Hippocampal formation (tissue), 2 donors: ENCODE measurements at regions not wholly inside any gene's neighbourhood (a gene's known extent, or its start where the extent isn't known, plus 50 kb on each side); places are given as distances from the start of the nearest gene placed in this dataset.
"Not testable (repeated sequence)": the region's sequence is repeated elsewhere in the genome, so short reads cannot be mapped to it uniquely, and the experiment has no call there.

Source experiments
- DNase-seq, 2 donors: peaks; one replicate each; lab custom pipeline; 2025; lab: John Stamatoyannopoulos, UW

DNA sequence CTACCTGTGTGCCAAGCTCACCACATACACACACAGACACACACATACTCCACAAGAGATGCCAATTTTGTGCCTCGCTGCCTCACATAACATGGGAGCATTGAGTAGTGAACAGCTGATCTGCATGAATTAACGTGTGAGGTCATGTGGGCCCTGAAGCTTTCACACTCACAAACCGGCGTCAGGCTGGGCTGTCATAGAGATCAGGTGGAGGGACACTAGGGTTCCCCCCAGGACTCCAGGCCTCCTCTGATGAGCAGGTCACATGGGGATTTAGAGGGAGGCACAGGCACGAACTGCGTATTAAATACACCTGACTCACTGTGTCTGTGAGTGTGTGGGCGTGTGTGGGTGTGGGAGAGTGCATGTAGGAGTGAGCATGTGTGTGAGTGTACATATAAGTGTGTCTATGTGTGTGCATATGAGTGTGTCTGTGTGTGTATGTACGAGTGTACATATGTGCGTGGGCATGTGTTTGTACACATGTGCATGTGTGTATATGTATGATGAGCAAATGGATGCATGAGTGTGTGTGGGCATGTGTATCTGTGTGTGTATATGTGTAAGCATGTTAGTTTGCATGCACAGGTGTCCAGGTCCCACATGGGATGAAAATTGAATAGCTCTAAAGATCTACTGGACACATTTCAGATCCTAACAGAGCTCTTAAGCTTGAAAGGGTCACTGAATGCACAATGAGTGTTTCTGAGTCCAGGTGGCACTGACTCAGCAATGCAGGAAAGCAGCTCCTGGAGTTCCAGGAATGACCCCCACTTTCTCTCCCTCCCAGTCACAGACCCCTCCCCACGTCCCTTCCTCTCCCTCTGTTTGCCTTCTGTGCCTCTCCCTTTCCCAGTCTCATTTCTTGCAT is 336.6 kb downstream of the PREX1 start:
- no peak for DNase-seq

DNA sequence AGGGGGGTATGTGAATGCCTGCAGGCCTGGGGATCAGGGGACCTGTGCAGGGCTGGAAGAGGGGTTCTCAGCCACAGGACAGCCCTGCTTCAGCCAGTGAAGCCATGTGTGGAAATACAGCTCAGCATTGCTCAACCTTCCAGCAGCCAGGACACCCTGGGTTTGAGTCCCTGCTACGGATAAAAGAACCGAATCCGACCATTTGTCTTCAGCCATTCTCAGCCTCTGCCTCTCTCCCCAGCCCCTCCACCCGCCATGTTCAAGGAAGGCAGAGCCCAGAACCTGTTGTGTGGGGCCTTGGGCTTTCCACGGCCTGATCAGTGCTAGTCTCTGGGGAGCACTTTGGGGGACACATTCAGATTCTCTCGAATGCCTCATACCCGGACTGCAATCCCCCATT is 337.5 kb downstream of the PREX1 start:
- DNase-seq: not testable (repeated sequence)

DNA sequence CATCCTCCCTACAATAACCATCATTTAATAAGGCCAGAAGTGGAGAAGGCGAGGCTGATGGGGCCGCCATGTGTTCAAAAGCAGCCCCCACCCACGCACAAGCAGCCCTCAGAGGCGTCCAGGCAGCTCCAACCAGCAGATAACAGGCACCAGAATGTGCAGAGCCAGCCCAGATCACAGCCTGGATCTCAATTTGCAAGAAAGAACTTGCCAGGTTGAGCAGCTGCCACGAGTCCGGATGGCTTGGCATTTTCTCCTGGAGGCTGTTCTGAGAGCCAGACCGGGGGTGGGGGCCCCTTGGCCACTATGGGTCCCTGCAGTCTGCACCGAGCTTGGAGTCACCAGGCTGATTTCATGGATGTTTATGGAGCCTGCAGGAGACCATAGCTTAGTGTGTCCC is 338.1 kb downstream of the PREX1 start:
- DNase-seq: peak; percentile 4 to 13

DNA sequence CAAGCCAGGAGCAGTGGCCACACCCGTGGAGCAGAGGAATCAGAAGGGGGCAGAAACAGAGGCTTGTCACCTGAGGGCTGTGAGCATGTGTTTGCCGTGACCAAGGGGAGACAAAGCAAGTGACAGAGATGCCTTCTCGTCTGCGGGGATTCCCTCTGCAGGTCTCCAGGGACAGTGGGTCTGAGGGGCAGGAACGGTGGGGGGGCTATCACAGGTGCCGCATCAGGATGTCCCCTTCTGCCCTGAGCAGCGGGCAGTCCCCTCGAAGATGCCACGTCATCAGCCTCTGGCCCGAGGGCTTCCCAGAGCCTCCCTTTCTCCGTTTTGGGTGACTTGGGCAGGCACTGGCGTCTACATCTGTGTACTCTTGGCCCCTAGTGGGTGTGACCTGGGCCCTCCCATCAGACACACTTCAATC is 338.7 kb downstream of the PREX1 start:
- DNase-seq: no peak

DNA sequence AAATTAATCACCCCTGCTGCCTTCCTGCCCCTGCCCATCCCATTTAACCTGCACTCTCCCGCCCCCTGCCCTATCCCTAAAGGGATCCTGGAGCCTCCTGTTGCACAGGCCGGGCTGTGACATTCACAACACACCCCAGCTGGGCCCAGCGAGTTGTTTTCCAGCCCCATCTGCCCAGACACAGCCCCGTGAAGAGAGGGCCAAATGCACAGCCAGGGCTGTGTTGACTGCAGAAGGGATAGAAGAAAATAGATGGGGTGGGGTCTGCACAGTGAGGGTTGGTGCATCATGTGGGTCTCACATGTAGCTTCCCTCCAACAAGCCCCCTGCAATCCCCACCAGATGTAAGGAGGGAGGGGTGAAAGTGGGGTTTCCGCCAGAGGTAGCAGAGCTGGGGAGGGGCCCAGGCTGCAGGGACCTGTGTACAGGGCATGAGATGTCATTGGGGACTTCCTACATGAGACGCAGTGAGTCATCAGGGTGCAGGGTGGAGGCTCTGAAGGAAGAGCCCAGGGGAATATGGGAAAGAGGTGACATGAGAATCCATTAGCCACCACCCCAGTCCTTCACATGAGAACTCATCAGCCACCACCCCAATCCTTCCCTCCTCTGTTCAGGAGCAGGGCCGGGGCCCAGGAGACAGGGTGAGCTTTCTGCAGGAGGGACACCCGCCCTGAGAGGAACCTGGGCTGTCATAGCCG is 339.3 kb downstream of the PREX1 start:
- DNase-seq: not testable (repeated sequence)

DNA sequence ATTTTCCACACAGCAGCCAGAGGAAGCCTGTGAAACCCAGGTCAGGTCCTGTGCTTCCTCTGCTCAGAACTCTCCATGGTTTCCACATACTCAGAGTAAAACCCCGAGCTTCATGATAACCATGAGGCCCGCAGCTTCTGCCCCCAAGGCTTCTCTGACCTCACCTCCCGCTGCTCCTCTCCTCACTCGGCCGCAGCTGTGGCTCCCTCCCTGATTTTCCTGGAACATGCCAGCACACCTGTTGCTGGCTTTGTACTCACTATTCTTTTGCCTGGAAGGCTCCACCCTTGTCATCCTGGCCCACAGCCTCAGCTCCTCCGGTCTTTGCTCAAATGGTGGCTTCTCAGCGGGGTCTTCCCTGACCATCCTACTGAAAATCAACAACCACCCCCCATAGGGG is 341.7 kb downstream of the PREX1 start:
- no peak for DNase-seq

DNA sequence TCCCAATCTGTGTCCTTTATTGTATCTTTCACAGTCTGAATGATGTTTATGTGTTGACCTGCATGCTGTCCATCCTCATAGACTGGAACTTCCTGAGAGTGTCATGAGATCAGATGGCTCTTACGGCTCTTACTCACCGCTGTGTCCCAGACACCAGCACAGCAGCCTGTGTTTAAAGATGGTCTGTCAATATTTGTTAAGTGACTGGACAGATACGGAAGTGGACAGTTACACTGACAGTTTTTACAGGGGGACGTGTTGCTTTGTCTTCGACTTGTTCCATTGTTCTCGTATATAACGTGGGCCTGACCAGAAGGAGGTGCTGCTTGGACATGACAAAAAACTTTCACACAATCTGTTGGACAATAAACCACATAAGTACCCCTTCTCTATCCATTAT is 342.6 kb downstream of the PREX1 start:
- not testable (repeated sequence) for DNase-seq

DNA sequence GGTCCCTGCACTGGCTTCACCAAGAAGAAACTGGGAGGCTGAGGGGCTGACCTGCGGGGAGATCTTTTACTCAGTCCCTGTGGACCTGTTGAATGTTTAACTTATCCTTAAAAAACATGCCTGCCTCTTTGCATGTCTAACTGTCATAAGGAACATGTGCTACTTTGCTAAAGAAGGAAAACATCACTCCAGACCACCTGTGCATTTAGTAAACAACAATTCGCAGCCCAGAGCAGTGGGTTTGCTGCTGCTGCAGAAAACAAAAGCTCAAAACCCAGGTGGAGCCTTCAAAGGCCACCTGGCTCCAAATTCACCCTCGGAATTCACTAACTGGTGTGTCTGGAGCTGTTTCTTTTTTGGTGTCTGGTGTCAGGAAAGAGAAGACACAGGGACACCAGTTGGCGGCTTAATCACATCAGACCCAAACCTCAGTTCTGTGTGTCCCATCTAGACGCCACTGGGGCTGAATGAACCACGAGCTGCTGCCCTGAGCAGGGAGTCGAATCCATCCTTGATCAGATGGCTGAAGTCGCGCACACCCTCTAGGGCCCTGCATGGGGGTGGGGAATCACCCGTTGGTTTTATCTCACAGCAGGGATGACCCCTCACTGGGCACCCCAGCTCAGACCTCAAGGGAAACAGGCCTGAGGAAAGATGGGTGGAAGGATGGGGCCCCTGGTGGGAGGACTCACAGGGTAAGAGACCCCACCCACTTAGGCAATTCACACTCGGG is 344.3 kb downstream of the PREX1 start:
- no peak for DNase-seq

DNA sequence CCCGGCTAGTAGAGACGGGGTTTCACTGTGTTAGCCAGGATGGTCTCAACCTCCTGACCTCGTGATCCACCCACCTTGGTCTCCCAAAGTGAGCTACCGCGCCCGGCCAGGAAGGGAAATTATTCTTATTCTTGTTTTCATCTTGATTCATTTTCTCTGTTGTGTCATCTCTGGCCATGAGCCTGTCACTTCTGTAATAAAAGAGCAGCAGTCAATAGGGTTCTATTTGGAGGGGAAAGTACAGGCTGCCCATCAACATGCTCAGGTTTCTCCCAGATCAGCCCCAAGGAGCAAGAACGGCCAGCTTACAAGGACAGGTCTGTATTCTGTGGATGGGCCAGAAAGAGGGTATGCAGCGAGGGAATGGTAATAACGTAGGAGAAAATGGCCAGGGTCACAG is 345.0 kb downstream of the PREX1 start:
- DNase-seq: no peak

DNA sequence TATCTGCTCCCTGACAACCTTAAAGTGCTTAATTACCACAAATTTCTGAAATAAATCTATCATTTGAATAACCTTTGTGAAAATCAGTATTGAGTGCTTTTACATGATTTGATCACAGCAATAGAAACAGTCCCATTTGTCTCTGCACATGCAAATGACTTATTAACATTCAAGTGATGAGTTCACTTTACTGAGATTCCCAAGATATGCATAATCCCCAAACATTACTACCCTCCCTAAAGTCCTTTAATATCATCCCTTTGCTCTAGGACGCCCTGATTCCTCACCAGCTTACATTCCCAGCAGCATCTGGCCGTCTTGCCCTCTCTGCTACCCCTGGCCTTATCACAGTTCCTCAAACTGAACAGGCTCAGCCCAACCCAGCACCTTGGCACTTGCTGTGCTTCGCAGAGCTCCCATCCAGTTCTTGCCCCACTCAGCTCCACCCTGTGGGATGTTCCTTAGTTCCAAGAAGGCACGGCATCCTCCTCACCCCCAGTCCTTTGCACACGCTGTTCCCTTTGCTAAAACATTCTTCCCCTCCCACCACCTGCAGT is 347.5 kb downstream of the PREX1 start:
- DNase-seq: no peak

DNA sequence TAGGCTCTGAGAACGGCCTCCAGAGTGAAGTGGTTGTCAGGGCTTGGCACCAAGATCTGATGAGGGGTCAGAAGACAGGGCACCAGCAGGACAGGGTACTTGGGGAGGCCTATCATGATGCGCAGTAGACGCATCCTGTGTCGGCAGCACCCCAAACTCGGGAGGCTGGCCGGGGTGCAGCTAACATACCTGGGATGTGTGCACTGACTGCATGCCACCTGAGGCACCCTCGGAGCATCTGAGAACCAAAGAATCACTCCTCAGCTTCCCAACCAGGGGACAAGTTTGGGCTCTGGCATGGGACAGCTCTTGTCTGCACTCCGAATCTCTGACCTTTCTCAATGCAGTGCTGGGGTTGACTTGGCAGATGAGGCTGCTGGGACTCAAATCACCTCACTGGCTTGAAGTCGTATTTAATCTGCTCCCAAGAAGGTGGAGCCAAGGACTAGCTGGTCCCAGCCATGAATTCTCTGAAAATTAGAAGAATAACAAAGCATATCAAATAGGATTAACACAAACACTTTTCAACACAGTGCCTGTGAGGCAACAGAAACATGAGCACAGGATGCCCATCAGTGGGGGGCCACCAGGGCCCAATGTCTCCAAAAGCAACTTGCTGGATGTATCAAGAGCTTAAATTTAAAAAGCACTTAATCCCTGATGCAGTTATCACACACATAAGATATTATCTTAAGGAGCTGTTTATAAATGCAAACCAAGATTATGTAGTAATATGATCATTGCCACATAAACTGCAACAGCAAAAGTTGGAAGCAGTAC is 348.8 kb downstream of the PREX1 start:
- DNase-seq: no peak

DNA sequence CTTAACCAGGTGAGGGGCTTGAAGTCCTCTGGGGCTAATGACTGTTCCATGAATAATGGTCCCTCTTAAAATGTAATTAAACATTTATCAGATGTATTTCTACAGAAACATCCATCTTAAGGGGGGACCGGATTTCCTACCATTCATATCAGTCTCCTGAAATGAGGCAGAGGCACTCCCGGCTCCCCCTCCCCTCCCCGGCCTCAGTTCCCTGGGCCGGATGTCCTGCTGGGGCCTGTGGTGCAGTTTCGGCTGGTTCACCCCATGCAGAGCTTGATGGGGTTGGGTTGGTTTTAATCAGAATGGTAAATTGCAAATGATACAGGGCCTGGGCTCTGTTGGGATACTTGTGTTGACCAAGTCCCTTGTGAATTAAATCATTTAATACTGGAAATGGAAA is 349.4 kb downstream of the PREX1 start:
- DNase-seq: no peak

DNA sequence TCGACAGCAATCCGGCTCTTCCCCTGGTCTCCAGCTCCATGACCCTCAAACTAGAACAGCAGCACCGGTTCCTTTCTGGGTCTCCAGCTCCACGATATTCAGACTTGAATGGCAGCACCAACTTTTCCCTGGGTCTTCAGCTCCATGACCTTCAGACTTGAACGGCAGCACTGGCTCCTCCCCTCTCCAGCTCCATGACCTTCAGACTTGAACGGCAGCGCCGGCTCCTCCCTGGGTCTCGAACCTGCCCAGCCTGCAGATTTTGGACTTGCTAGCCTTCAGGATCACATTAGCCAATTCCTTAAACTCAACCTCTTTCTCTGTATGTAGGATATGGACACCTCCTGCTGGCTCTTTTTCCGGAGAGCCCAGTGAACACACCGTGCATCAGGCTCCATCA is 350.9 kb downstream of the PREX1 start:
- no peak for DNase-seq

DNA sequence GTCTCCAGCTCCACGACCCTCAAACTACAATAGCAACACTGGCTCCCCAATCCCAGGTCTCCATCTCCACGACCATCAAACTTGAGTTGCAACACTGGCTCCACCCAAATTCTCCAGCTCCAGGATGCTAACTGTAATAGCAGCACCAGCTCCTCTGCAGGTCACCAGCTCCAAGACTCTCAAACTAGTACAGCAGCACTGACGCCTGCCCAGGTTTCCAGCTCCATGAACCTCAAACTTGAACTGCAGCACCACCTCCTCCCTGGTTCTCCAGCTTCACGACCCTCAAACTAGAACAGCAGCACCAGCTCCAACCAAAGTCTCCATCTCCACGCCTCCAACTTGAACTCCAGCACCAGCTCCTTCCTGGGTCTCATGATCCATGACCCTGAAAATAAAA is 353.8 kb downstream of the PREX1 start:
- no peak for DNase-seq

DNA sequence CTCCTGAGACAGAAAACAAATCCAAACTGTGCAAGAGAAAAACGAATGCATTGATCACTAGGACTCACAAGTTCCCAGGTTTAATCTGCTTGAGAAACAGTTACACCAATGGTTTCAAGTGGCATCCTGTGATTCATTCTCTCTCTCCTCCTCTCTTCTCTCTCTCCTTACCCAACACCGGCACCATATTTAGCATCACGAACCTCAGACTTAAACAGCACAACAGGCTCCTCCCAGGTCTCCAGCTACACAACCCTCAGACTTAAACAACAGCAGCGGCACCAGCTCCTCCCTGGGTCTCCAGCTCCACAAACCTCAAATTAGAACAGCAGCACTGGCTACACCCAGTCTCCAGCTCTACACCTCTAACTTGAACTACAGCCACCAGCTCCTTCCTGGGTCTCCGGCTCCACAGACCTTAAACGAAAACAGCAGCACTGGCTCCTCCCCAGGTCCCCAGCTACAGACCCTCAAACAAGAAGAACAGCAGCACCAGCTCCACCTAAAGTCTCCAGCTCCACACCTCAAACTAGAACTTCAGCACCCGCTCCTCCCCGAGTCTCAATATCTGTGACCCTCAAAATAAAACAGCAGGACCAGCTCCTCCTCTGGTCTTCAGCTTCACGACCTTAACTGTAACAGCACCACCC is 355.9 kb downstream of the PREX1 start:
- no peak for DNase-seq

DNA sequence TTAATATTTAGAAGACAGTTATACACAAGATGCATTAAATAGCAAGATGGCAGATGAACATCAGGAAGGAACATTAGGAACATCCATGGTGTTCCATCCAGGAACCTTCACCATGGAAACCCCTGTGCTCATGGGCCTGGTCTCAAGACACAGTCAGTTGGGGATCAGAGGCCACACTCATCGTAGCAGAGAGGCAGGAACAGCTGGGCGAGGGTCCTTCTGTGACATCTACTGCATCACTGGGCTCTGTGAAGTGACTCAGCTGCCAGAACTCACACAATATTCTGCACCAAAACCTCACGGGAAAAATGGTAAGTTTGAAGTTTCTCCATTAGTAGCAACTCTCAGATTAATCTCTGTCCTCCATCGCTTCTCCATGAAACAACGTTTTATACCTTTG is 356.6 kb downstream of the PREX1 start:
- DNase-seq: no peak

DNA sequence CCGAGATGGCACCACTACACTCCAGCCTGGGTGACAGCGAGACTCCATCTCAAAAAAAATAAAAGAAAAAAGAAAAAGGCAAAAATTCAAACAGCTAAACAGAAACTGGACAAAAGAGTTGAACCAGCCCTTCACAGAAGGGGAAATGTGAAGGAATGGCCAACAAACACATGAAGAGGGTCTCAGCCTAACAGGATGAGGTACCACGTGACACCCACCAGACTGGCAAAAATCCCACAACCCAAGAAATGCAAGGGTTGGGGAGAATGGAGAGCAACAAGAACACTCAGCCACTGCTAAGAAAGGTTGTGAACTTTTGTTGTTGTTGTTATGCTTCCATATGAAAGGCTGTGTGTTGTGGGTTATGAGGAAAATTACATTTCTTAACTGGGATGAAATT is 357.7 kb downstream of the PREX1 start:
- no peak for DNase-seq

DNA sequence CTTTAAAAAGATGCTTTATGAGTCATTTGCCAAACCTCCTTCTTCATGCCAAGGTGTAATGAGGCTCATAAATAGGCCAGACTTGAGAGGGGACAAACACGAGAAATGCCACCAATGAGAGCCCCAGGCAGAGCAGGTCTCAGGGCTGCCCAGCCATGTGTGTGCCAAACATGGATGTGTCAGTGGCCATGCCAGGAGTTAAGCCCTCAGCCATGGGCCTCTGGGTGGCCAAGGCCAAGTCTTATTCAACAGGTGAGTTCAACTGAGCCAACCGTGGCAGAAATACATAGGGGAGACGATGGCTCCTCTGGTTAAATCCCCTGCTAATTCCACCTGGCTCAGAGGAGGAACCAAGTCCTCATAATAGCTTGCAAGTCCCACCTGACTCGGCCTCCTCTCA is 358.8 kb downstream of the PREX1 start:
- DNase-seq: no peak

DNA sequence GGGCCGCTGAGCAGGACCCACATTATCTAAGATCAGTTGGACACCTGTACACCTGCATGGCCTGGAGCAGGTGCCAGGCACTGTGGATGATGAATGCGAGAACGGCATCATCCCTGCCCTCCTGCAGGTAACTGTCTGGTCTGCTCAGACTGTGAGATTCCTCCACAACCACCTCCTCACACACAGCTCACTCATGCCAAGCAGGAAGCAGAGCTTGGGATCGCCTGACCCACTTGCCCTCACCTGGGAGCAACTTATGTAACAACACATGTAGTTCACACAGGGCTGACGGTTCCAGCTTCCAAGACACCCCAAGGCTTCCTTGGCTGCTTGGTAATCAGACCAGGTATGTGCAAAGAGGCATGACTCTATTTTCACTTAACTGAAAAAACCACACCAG is 359.2 kb downstream of the PREX1 start:
- no peak for DNase-seq

DNA sequence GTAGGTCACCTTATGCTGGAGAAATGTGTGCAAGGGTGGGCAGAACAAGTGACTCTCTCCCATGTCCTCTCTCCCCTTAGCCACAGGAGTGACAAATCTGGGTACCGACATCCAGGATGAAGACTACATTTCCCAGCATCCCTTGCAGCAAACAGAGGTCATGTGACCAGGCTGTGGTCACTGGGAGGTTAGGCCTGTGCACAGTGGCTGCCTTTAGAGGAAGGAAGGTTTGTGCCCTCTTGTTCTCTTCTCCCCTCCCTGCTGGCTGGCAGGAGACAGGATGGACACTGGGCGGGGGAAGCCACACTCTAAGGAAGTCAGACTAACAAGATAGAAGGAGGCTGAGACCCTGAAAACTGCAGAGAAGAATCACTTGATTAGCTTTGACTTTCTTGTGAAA is 360.2 kb downstream of the PREX1 start:
- no peak for DNase-seq

DNA sequence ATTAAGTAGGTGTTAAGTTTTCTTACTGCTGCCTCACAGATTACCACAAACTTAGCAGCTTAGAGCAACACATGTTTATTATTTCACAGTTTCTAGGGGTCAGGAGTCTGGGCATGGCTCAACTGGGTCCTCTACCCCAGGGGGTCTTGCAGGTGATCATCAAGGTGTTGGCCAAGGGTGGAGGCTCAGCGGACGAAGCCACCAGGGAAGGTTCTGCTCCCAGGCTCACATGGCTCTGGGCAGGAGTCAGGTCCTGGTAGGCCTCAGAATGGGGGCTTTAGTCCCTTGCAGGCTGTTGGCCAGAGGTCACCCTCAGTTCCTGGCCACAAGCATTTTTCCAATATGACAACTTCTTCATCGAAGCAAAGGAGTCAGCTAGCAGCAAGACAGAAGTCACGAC is 362.5 kb downstream of the PREX1 start:
- no peak for DNase-seq
